Erythroblast (primary cell): ENCODE measurements at regions not wholly inside any gene's neighbourhood (a gene's known extent, or its start where the extent isn't known, plus 50 kb on each side); places are given as distances from the start of the nearest gene placed in this dataset.

Experiments used
- GATA1 ChIP-seq: IDR thresholded peaks from 2 replicates; pipeline ENCODE4 v1.6.1; 2011; ENCODE audit warnings: low read depth, mild to moderate bottlenecking, control low read depth, low read length, moderate library complexity
- POLR2A ChIP-seq: IDR thresholded peaks from 2 replicates; pipeline ENCODE4 v1.6.1; 2011; ENCODE audit warnings: mild to moderate bottlenecking, low read length

- TF ChIP-seq POLR2A (no peak), GATA1 (no peak)
Observed at GRCh38 chr11:28659716-28660348, 551.6 kb downstream of the METTL15 start.
